ENCODE measurements at regions not wholly inside any gene's neighbourhood (a gene's known extent, or its start where the extent isn't known, plus 50 kb on each side); places are given as distances from the start of the nearest gene placed in this dataset.

DNA sequence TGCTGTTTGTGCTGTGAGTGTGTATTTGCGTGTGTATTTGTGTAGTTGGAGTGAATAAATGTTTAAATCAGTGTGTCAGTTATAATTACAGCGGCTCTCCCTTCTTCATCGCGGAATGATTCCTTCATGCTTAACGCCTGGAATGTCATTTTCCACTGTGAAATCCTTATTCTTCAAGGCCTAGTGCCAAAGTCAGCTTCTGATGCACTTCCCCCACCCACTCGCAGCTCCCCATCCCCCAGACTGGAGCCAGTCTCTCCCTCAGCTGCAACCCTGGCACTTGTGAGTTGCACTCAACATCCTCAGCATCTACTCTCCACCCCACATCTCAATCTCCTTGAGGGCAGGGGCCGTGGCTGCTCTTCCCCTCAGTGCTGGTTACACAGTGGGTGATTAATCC, 583.0 kb downstream of the BCOR start:
- TF ChIP-seq WT1 (tag by site-specific recombination; IDR thresholded peaks at IDR 0.05) (no peak), ZNF10 (tag by site-specific recombination; IDR thresholded peaks at IDR 0.05) (no peak)
- TF ChIP-seq, protein P1, sequence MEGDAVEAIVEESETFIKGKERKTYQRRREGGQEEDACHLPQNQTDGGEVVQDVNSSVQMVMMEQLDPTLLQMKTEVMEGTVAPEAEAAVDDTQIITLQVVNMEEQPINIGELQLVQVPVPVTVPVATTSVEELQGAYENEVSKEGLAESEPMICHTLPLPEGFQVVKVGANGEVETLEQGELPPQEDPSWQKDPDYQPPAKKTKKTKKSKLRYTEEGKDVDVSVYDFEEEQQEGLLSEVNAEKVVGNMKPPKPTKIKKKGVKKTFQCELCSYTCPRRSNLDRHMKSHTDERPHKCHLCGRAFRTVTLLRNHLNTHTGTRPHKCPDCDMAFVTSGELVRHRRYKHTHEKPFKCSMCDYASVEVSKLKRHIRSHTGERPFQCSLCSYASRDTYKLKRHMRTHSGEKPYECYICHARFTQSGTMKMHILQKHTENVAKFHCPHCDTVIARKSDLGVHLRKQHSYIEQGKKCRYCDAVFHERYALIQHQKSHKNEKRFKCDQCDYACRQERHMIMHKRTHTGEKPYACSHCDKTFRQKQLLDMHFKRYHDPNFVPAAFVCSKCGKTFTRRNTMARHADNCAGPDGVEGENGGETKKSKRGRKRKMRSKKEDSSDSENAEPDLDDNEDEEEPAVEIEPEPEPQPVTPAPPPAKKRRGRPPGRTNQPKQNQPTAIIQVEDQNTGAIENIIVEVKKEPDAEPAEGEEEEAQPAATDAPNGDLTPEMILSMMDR (tag by site-specific recombination; IDR thresholded peaks at IDR 0.05) = no peak

Measured in HEK293 (cell line).